ENCODE measurements at regions not wholly inside any gene's neighbourhood (a gene's known extent, or its start where the extent isn't known, plus 50 kb on each side); places are given as distances from the start of the nearest gene placed in this dataset.

DNA sequence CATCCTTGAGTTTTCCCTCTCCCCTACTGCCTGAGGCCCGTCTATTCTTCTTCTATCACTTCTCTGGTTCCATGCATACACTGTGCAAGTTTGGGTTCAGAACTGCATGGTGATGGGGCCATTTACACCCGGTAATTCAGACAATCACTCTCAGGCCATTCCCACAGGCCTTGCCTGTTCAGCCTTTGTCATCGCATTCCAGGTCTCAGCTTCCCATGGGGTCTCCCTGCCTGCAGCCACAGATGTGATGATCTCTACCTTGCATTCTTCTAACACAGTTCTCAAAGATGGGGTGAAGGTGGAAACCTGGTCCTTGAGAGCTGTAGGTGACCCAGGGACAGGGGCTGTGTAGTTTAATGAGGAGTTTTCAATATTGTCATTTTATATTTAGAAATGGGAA, 209.2 kb upstream of the TOPAZ1 start:
- no peak overlapping the region for H3K4me3 Mint-ChIP-seq
- no peaks in the 10 kb centered on the region for H3K36me3 Mint-ChIP-seq (ENCODE audit: low read depth)
- no peaks in the 10 kb centered on the region for H3K9me3 Mint-ChIP-seq
- peaks cover 38% of the 10 kb centered on the region for H3K27me3 Mint-ChIP-seq (ENCODE audit: low read depth)
- TF ChIP-seq, protein P1, sequence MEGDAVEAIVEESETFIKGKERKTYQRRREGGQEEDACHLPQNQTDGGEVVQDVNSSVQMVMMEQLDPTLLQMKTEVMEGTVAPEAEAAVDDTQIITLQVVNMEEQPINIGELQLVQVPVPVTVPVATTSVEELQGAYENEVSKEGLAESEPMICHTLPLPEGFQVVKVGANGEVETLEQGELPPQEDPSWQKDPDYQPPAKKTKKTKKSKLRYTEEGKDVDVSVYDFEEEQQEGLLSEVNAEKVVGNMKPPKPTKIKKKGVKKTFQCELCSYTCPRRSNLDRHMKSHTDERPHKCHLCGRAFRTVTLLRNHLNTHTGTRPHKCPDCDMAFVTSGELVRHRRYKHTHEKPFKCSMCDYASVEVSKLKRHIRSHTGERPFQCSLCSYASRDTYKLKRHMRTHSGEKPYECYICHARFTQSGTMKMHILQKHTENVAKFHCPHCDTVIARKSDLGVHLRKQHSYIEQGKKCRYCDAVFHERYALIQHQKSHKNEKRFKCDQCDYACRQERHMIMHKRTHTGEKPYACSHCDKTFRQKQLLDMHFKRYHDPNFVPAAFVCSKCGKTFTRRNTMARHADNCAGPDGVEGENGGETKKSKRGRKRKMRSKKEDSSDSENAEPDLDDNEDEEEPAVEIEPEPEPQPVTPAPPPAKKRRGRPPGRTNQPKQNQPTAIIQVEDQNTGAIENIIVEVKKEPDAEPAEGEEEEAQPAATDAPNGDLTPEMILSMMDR (IDR thresholded peaks at IDR 0.05; ENCODE audit: unreplicated experiment in 3 of 3) = no peak
- no peaks in the 10 kb centered on the region for H3K4me1 Mint-ChIP-seq
- H3K27ac Mint-ChIP-seq = no peak overlapping the region

DNA sequence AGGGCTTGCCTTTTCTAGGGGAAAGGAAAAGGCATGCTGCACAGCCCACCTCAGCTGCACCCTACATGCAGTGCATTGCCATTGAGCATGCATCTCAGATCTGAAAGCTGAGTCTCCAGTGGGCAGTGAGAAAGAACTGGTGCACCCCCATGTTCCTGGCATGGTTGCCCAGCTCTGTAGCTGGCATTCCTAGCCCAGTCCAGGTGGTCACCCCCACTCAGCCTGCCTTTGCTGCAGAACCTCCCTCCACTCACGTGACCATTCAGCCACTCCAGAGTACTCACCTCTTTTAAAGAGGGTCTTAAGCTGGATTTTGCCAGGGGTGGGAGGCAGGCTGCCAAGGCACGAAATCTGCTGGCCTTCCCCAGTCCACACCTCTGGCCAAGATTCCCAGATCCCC, 208.6 kb upstream of the TOPAZ1 start:
- Mint-ChIP-seq H3K4me3 (no peak overlapping the region), H3K27ac (no peak overlapping the region), H3K9me3 (no peaks in the 10 kb centered on the region), H3K4me1 (no peaks in the 10 kb centered on the region), H3K27me3 (ENCODE audit: low read depth) (peaks cover 35% of the 10 kb centered on the region), H3K36me3 (ENCODE audit: low read depth) (no peaks in the 10 kb centered on the region)
- TF ChIP-seq, protein P1 (IDR thresholded peaks at IDR 0.05; ENCODE audit: unreplicated experiment in 3 of 3) = no peak

DNA sequence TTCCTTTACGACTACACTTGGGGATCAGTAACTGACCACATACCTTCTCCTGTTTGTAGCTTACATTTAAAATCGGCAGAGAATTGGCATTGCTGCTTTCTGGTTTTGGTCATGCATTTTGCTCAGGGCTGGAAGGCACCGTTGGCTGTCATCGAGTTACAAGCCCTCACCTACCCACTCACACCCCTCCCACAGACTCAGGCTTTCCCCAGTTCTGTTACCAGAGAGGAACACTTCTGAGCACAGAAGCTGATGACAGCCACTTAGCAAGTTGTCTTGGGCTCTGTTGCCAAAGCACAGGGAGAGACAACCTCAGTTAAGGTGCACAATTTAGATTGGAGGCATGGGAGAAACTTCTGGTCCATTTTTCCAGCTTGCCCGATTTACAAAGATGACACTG, 204.8 kb upstream of the TOPAZ1 start:
- TF ChIP-seq, protein P1 (IDR thresholded peaks at IDR 0.05; ENCODE audit: unreplicated experiment in 3 of 3) = no peak
- Mint-ChIP-seq H3K4me1 (no peaks in the 10 kb centered on the region), H3K36me3 (ENCODE audit: low read depth) (no peaks in the 10 kb centered on the region), H3K4me3 (no peak overlapping the region), H3K27ac (no peak overlapping the region), H3K27me3 (ENCODE audit: low read depth) (peaks cover 21% of the 10 kb centered on the region), H3K9me3 (no peaks in the 10 kb centered on the region)

DNA sequence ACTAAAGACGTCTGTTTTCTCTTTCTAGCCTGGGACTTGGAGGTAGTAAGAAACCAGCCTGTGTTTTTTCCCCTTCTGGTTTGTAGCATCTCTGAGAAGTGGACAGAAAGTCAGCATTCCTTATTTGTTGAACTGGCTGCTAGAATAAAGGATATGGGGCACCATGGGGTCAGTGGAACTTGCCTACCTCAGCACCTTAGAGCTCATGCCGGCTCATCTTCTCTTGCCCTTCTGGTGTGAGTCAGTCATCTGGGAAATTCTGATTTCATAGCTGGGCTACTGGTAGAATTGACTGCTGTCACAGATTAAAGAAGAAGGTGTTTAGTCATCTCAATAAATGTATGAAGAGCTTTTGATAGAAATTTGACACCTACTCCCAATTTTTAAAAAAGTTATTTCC, 202.7 kb upstream of the TOPAZ1 start:
- H3K27me3 Mint-ChIP-seq (ENCODE audit: low read depth) = peaks cover 17% of the 10 kb centered on the region
- H3K4me3 Mint-ChIP-seq = no peak overlapping the region
- H3K36me3 Mint-ChIP-seq (ENCODE audit: low read depth) = no peaks in the 10 kb centered on the region
- TF ChIP-seq, protein P1 (IDR thresholded peaks at IDR 0.05; ENCODE audit: unreplicated experiment in 3 of 3) = no peak
- H3K27ac Mint-ChIP-seq = no peak overlapping the region
- no peaks in the 10 kb centered on the region for H3K9me3 Mint-ChIP-seq
- H3K4me1 Mint-ChIP-seq = no peaks in the 10 kb centered on the region

DNA sequence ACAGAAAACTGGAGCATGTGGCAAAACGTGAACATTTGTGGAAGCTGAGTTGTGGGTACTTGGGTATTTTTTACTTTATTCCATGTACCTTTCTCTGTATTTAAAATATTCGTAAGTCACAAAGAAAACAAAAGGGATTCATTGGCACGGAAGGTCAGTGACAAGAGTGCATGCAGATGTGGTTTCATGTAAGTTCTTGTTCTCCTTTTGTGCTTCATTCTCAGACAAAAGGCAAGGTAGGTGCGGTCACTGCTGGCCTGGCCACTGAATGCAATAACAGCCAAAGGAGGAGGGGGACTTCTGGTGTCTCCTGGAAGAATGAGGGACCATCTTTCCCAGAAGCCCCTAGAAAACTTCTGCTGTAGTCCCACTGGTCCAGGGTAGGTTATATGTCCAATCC, 200.0 kb upstream of the TOPAZ1 start:
- H3K9me3 Mint-ChIP-seq = no peaks in the 10 kb centered on the region
- H3K27ac Mint-ChIP-seq = no peak overlapping the region
- H3K4me3 Mint-ChIP-seq = no peak overlapping the region
- no peaks in the 10 kb centered on the region for H3K4me1 Mint-ChIP-seq
- peaks cover 7% of the 10 kb centered on the region for H3K27me3 Mint-ChIP-seq (ENCODE audit: low read depth)
- no peaks in the 10 kb centered on the region for H3K36me3 Mint-ChIP-seq (ENCODE audit: low read depth)
- TF ChIP-seq, protein P1 (IDR thresholded peaks at IDR 0.05; ENCODE audit: unreplicated experiment in 3 of 3) = no peak

DNA sequence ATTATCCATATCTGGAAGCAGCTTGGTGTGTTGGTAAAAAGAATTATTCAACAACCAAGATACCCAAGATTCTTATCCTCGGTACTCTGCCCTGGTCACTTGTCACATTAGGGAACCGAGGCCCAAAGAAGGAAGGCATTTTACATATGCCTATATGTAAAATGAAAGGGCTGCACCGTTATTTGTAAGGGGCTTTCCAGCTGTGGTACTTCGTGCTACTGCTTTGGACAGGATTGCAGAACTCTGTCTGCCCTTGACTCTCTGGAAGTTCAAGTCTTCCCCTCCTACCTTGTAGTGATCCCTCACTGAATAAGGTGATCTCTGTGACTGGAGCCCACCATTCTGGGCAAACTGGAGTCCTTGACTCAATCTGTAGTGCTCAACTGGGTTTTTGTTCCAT, 198.9 kb upstream of the TOPAZ1 start:
- TF ChIP-seq, protein P1 (IDR thresholded peaks at IDR 0.05; ENCODE audit: unreplicated experiment in 3 of 3) = no peak
- Mint-ChIP-seq H3K4me1 (no peaks in the 10 kb centered on the region), H3K4me3 (no peak overlapping the region), H3K9me3 (no peaks in the 10 kb centered on the region), H3K27ac (no peak overlapping the region), H3K27me3 (ENCODE audit: low read depth) (peaks cover 3% of the 10 kb centered on the region), H3K36me3 (ENCODE audit: low read depth) (no peaks in the 10 kb centered on the region)
